CD14-positive monocyte (primary cell): ENCODE measurements at regions not wholly inside any gene's neighbourhood (a gene's known extent, or its start where the extent isn't known, plus 50 kb on each side); places are given as distances from the start of the nearest gene placed in this dataset.

Experiments used
- DNase-seq, 3 donors: peaks; one replicate each; pipeline ENCODE4 v3.0.0-alpha.2; 2011 to 2022
- H2AFZ ChIP-seq: 2 replicates; pipeline ENCODE4 v1.6.0; 2012; ENCODE audit warnings: mild to moderate bottlenecking, low read depth, low read length, inconsistent platforms; ENCODE audit not compliant: insufficient read depth, poor library complexity, severe bottlenecking
- H3K27ac ChIP-seq, 2 donors: 1 replicate in 1 of 2; 2 replicates in 1 of 2; pipeline ENCODE4 v1.5.1; 2012 to 2013; ENCODE audit warnings: low read length in 2 of 2, control low read depth in 1 of 2, inconsistent platforms in 1 of 2, low read depth in 1 of 2, mild to moderate bottlenecking in 1 of 2
- H3K27me3 ChIP-seq, 2 donors: one replicate each; pipeline versions ENCODE4 v1.6.0 to v1.6.1; 2011 to 2013; ENCODE audit warnings: low read length in 2 of 2; ENCODE audit not compliant: control insufficient read depth in 2 of 2, insufficient read depth in 2 of 2
- H3K36me3 ChIP-seq, 2 donors: replicated peaks in 1 of 2; 1 replicate in 1 of 2; 2 replicates in 1 of 2; pipeline versions ENCODE4 v1.5.1 to v1.6.1; 2012 to 2013; ENCODE audit warnings: low read length in 2 of 2, control low read depth in 1 of 2, inconsistent platforms in 1 of 2, mild to moderate bottlenecking in 1 of 2; ENCODE audit not compliant: insufficient read depth in 2 of 2, control insufficient read depth in 1 of 2
- H3K4me1 ChIP-seq, 2 donors: 1 replicate in 1 of 2; 2 replicates in 1 of 2; pipeline versions ENCODE4 v1.5.1 to v1.6.1; 2012 to 2013; ENCODE audit warnings: low read length in 2 of 2, control low read depth in 1 of 2, inconsistent platforms in 1 of 2, mild to moderate bottlenecking in 1 of 2, moderate library complexity in 1 of 2; ENCODE audit not compliant: insufficient read depth in 2 of 2, control insufficient read depth in 1 of 2
- H3K4me2 ChIP-seq: replicated peaks from 2 replicates; pipeline ENCODE3; 2012; ENCODE audit warnings: low read length, moderate library complexity, mild to moderate bottlenecking; ENCODE audit not compliant: poor library complexity, severe bottlenecking; ENCODE audit errors: extremely low read depth
- H3K4me3 ChIP-seq, 3 experiments: fragments of 200-600 bp in 1 of 3; sonication (generic) in 1 of 3; replicated peaks in 1 of 3; 1 replicate in 2 of 3; 2 replicates in 1 of 3; pipeline ENCODE4 v1.5.1; 2011 to 2013; ENCODE audit warnings: low read length in 3 of 3, mild to moderate bottlenecking in 3 of 3, control low read depth in 2 of 3, low read depth in 2 of 3, inconsistent platforms in 1 of 3, moderate library complexity in 1 of 3
- H3K79me2 ChIP-seq: 2 replicates; pipeline ENCODE4 v1.6.0; 2012; ENCODE audit warnings: mild to moderate bottlenecking, control low read depth, inconsistent platforms, low read length, moderate library complexity; ENCODE audit not compliant: insufficient read depth
- H3K9ac ChIP-seq: 2 replicates; pipeline ENCODE4 v1.6.0; 2017; ENCODE audit warnings: low read length, mild to moderate bottlenecking; ENCODE audit not compliant: insufficient read depth, poor library complexity, severe bottlenecking
- H3K9me3 ChIP-seq, 2 donors: replicated peaks in 1 of 2; 1 replicate in 1 of 2; 2 replicates in 1 of 2; pipeline versions ENCODE4 v1.5.1 to v1.6.1; 2012 to 2013; ENCODE audit warnings: low read length in 2 of 2, control low read depth in 1 of 2; ENCODE audit not compliant: control insufficient read depth in 1 of 2, insufficient read depth in 1 of 2
- H4K20me1 ChIP-seq: 2 replicates; pipeline ENCODE4 v1.6.0; 2012; ENCODE audit warnings: mild to moderate bottlenecking, low read length, control low read depth, moderate library complexity; ENCODE audit not compliant: insufficient read depth
- H3K27ac Mint-ChIP-seq, 7 donors: one replicate each; pipeline ENCODE4 v1.8.0; 2020; ENCODE audit warnings: mild to moderate bottlenecking in 7 of 7, mixed read lengths in 7 of 7, moderate library complexity in 6 of 7, inconsistent platforms in 2 of 7
- H3K27me3 Mint-ChIP-seq, 3 donors: one replicate each; pipeline ENCODE4 v1.8.0; 2021 to 2022; ENCODE audit warnings: low read depth in 3 of 3, mild to moderate bottlenecking in 3 of 3, mixed read lengths in 3 of 3, moderate library complexity in 3 of 3, inconsistent platforms in 1 of 3
- H3K36me3 Mint-ChIP-seq, 2 donors: one replicate each; pipeline ENCODE4 v1.8.0; 2020; ENCODE audit warnings: mixed read lengths in 2 of 2, inconsistent platforms in 1 of 2, mild to moderate bottlenecking in 1 of 2
- H3K4me1 Mint-ChIP-seq: one replicate; pipeline ENCODE4 v1.8.0; 2020; ENCODE audit warnings: mild to moderate bottlenecking, mixed read lengths
- H3K4me3 Mint-ChIP-seq, 2 donors: one replicate each; pipeline ENCODE4 v1.8.0; 2020; ENCODE audit warnings: mild to moderate bottlenecking in 2 of 2, mixed read lengths in 2 of 2, moderate library complexity in 1 of 2
- H3K9me3 Mint-ChIP-seq, 7 donors: one replicate each; pipeline ENCODE4 v1.8.0; 2020 to 2022; ENCODE audit warnings: mixed read lengths in 7 of 7, mild to moderate bottlenecking in 6 of 7, moderate library complexity in 6 of 7, inconsistent platforms in 2 of 7
- WGBS: methylation state at CpG from one replicate; pipeline ENCODE4 v1.1.5; 2013; ENCODE audit warnings: missing lambda C conversion rate; ENCODE audit not compliant: insufficient coverage; 5-methylcytosine and 5-hydroxymethylcytosine counted together
- intact Hi-C, 2 donors: fragments of 100-400 bp; cut with micrococcal nuclease; formaldehyde crosslinking; loops; one replicate each; pipeline versions ENCODE4 v1.15.0 to v1.15.1; 2023
- TF ChIP-seq, protein P1 (sequence below): fragments of 200-600 bp; IDR thresholded peaks from one replicate; pipeline ENCODE4 v1.8.0; 2022; ENCODE audit warnings: antibody characterized with exemption, mild to moderate bottlenecking

DNA sequence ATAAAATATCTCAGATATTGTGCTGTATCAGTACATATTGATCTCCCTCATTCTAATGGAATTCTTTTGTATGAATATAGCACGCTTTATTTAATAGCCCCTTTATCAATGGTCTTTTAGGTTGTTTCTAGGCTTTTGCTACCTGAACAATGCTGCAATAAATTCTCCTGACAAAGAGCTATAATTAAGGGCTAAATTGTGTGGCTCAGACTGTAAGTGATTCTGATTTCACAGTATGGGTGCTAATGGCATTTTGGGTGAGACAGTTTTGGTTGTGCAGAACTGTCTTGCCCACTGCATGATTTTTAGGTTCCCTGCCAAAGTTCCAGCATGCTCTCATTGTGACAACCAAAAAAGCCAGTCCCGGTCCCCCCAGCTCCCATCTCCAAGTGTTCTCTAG, 363.2 kb downstream of the REEP3 start:
- Histone ChIP-seq H3K27me3 (no peaks in the 10 kb centered on the region), H3K36me3 (no peaks in the 10 kb centered on the region), H4K20me1 (no peaks in the 10 kb centered on the region), H3K4me3 (no peak overlapping the region), H2AFZ (no peak overlapping the region), H3K9me3 (no peaks in the 10 kb centered on the region), H3K4me1 (no peaks in the 10 kb centered on the region), H3K4me2 (no peak overlapping the region), H3K9ac (no peak overlapping the region), H3K27ac (no peak overlapping the region), H3K79me2 (no peaks in the 10 kb centered on the region)
- H3K4me3 Mint-ChIP-seq = no peak overlapping the region
- WGBS = no CpG with 5 or more reads among the region's 2 CpGs
- H3K27ac Mint-ChIP-seq = no peak overlapping the region
- H3K4me1 Mint-ChIP-seq = no peaks in the 10 kb centered on the region
- H3K9me3 Mint-ChIP-seq = peaks cover 0 to 7% (median 2%) of the 10 kb centered on the region in 7 donors
- TF ChIP-seq, protein P1, sequence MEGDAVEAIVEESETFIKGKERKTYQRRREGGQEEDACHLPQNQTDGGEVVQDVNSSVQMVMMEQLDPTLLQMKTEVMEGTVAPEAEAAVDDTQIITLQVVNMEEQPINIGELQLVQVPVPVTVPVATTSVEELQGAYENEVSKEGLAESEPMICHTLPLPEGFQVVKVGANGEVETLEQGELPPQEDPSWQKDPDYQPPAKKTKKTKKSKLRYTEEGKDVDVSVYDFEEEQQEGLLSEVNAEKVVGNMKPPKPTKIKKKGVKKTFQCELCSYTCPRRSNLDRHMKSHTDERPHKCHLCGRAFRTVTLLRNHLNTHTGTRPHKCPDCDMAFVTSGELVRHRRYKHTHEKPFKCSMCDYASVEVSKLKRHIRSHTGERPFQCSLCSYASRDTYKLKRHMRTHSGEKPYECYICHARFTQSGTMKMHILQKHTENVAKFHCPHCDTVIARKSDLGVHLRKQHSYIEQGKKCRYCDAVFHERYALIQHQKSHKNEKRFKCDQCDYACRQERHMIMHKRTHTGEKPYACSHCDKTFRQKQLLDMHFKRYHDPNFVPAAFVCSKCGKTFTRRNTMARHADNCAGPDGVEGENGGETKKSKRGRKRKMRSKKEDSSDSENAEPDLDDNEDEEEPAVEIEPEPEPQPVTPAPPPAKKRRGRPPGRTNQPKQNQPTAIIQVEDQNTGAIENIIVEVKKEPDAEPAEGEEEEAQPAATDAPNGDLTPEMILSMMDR = no peak
- no peak for DNase-seq
- no peaks in the 10 kb centered on the region for H3K36me3 Mint-ChIP-seq
- H3K27me3 Mint-ChIP-seq = peaks cover 1 to 3% (median 2%) of the 10 kb centered on the region in 3 donors
- intact Hi-C loops = no loop called here

- Histone ChIP-seq H2AFZ (no peak overlapping the region), H3K4me3 (no peak overlapping the region), H3K4me2 (no peak overlapping the region), H3K9ac (no peak overlapping the region), H3K4me1 (no peaks in the 10 kb centered on the region), H3K36me3 (no peaks in the 10 kb centered on the region), H3K79me2 (no peaks in the 10 kb centered on the region), H4K20me1 (no peaks in the 10 kb centered on the region), H3K9me3 (no peaks in the 10 kb centered on the region), H3K27me3 (no peaks in the 10 kb centered on the region), H3K27ac (no peak overlapping the region)
- no peak overlapping the region for H3K27ac Mint-ChIP-seq
- peaks cover 0 to 7% (median 2%) of the 10 kb centered on the region in 7 donors for H3K9me3 Mint-ChIP-seq
- H3K36me3 Mint-ChIP-seq = no peaks in the 10 kb centered on the region
- no peak overlapping the region for H3K4me3 Mint-ChIP-seq
- TF ChIP-seq, protein P1 = no peak
- no peak for DNase-seq
- H3K27me3 Mint-ChIP-seq = peaks cover 2 to 3% (median 3%) of the 10 kb centered on the region in 3 donors
- intact Hi-C loops = no loop called here
- H3K4me1 Mint-ChIP-seq = no peaks in the 10 kb centered on the region
Observed at GRCh38 chr10:63885156-63885555, 364.0 kb downstream of the REEP3 start.
